Glutamatergic neuron (in vitro differentiated cells): ENCODE measurements at regions not wholly inside any gene's neighbourhood (a gene's known extent, or its start where the extent isn't known, plus 50 kb on each side); places are given as distances from the start of the nearest gene placed in this dataset.

Source experiments
- DNase-seq: peaks from one replicate; pipeline ENCODE4 v3.0.0; 2022
- H3K27ac Mint-ChIP-seq: one replicate; pipeline ENCODE4 v1.8.0; 2020; ENCODE audit warnings: mild to moderate bottlenecking, mixed read lengths, inconsistent platforms; ENCODE audit not compliant: unreplicated experiment
- H3K27me3 Mint-ChIP-seq: one replicate; pipeline ENCODE4 v1.8.0; 2020; ENCODE audit warnings: mild to moderate bottlenecking, moderate library complexity, mixed read lengths, inconsistent platforms; ENCODE audit not compliant: unreplicated experiment
- H3K36me3 Mint-ChIP-seq: one replicate; pipeline ENCODE4 v1.8.0; 2020; ENCODE audit warnings: mild to moderate bottlenecking, mixed read lengths, inconsistent platforms; ENCODE audit not compliant: unreplicated experiment
- H3K4me1 Mint-ChIP-seq: one replicate; pipeline ENCODE4 v1.8.0; 2020; ENCODE audit warnings: mild to moderate bottlenecking, low read depth, mixed read lengths, inconsistent platforms; ENCODE audit not compliant: unreplicated experiment
- H3K4me3 Mint-ChIP-seq: one replicate; pipeline ENCODE4 v1.8.0; 2020; ENCODE audit warnings: mild to moderate bottlenecking, mixed read lengths, inconsistent platforms; ENCODE audit not compliant: unreplicated experiment
- H3K9me3 Mint-ChIP-seq: one replicate; pipeline ENCODE4 v1.8.0; 2020; ENCODE audit warnings: mild to moderate bottlenecking, moderate library complexity, mixed read lengths, inconsistent platforms; ENCODE audit not compliant: unreplicated experiment
- CTCF ChIP-seq: fragments of 200-600 bp; sonication (generic); IDR thresholded peaks from one replicate; pipeline ENCODE4 v1.5.0; 2021; ENCODE audit not compliant: partially characterized antibody, unreplicated experiment

GRCh38 chr2:38191516-38191915, 115.6 kb upstream of the CYP1B1 start:
- no peak for DNase-seq
- Mint-ChIP-seq H3K4me3 (no peak overlapping the region), H3K27me3 (peaks cover 3% of the 10 kb centered on the region), H3K27ac (no peak overlapping the region), H3K4me1 (no peaks in the 10 kb centered on the region), H3K36me3 (no peaks in the 10 kb centered on the region), H3K9me3 (no peaks in the 10 kb centered on the region)
- TF ChIP-seq CTCF: no peak

- no peaks in the 10 kb centered on the region for H3K9me3 Mint-ChIP-seq
- no peak for TF ChIP-seq CTCF
- H3K4me3 Mint-ChIP-seq: no peak overlapping the region
- H3K4me1 Mint-ChIP-seq: no peaks in the 10 kb centered on the region
- no peaks in the 10 kb centered on the region for H3K36me3 Mint-ChIP-seq
- DNase-seq: no peak
- peaks cover 3% of the 10 kb centered on the region for H3K27me3 Mint-ChIP-seq
- no peak overlapping the region for H3K27ac Mint-ChIP-seq
These were observed 114.7 kb upstream of the CYP1B1 start for GRCh38 chr2:38190542-38191218.

GRCh38 chr2:38187541-38188011, 111.6 kb upstream of the CYP1B1 start:
- no peaks in the 10 kb centered on the region for H3K4me1 Mint-ChIP-seq
- DNase-seq: no peak
- H3K9me3 Mint-ChIP-seq: no peaks in the 10 kb centered on the region
- H3K36me3 Mint-ChIP-seq: no peaks in the 10 kb centered on the region
- no peak for TF ChIP-seq CTCF
- no peak overlapping the region for H3K27ac Mint-ChIP-seq
- peaks cover 3% of the 10 kb centered on the region for H3K27me3 Mint-ChIP-seq
- no peak overlapping the region for H3K4me3 Mint-ChIP-seq

- Mint-ChIP-seq H3K4me3 (no peak overlapping the region), H3K36me3 (no peaks in the 10 kb centered on the region), H3K4me1 (no peaks in the 10 kb centered on the region), H3K27ac (no peak overlapping the region), H3K27me3 (no peaks in the 10 kb centered on the region), H3K9me3 (no peaks in the 10 kb centered on the region)
- no peak for DNase-seq
- no peak for TF ChIP-seq CTCF
These were observed 109.1 kb upstream of the CYP1B1 start for GRCh38 chr2:38185012-38185491.

- no peak for TF ChIP-seq CTCF
- no peak for DNase-seq
- Mint-ChIP-seq H3K27me3 (no peaks in the 10 kb centered on the region), H3K4me3 (no peak overlapping the region), H3K4me1 (no peaks in the 10 kb centered on the region), H3K9me3 (no peaks in the 10 kb centered on the region), H3K27ac (no peak overlapping the region), H3K36me3 (no peaks in the 10 kb centered on the region)
These were observed 106.6 kb upstream of the CYP1B1 start for GRCh38 chr2:38182492-38183003.
